ENCODE measurements at regions not wholly inside any gene's neighbourhood (a gene's known extent, or its start where the extent isn't known, plus 50 kb on each side); places are given as distances from the start of the nearest gene placed in this dataset.

GRCh38 chr12:93242154-93242972 is 135.4 kb upstream of the NUDT4 start:
- Histone ChIP-seq H3K36me3 (ENCODE audit: insufficient read depth, low read length, poor library complexity, severe bottlenecking) (no peaks in the 10 kb centered on the region), H3K4me3 (ENCODE audit: low read depth, low read length, poor library complexity, severe bottlenecking) (no peak overlapping the region), H3K27me3 (replicated peaks; ENCODE audit: insufficient read depth, low read depth, low read length, poor library complexity) (no peaks in the 10 kb centered on the region), H3K9me3 (ENCODE audit: low read depth, low read length, poor library complexity, severe bottlenecking) (no peaks in the 10 kb centered on the region), H3K4me1 (ENCODE audit: insufficient read depth, low read length, poor library complexity, severe bottlenecking) (peaks cover 14% of the 10 kb centered on the region), H3K27ac (ENCODE audit: low read depth, low read length, poor library complexity, severe bottlenecking) (no peak overlapping the region)
- intact Hi-C loops (cut with micrococcal nuclease; ENCODE audit: unreplicated experiment) = no loop called here
- ChIA-PET POLR2A (ENCODE audit: low non-redundant PET) (no interaction called here), CTCF (no interaction called here)
- no TSS peak for BruUV-seq (replicated peaks)
- no peak for TF ChIP-seq CTCF (conservative IDR thresholded peaks at IDR 0.05; ENCODE audit: low read depth, low read length)
- no peak for TF ChIP-seq EZH2 (IDR thresholded peaks at IDR 0.05; ENCODE audit: borderline replicate concordance, low read depth, low read length, poor library complexity, severe bottlenecking)
- DNase-seq (ENCODE audit: low spot score) = no peak

- TF ChIP-seq CTCF (conservative IDR thresholded peaks at IDR 0.05; ENCODE audit: low read depth, low read length) (no peak), EZH2 (IDR thresholded peaks at IDR 0.05; ENCODE audit: borderline replicate concordance, low read depth, low read length, poor library complexity, severe bottlenecking) (no peak)
- BruUV-seq (replicated peaks) = no TSS peak
- POLR2A ChIA-PET (ENCODE audit: low non-redundant PET) = no interaction called here
- Histone ChIP-seq H3K36me3 (ENCODE audit: insufficient read depth, low read length, poor library complexity, severe bottlenecking) (no peaks in the 10 kb centered on the region), H3K9me3 (ENCODE audit: low read depth, low read length, poor library complexity, severe bottlenecking) (no peaks in the 10 kb centered on the region), H3K4me3 (ENCODE audit: low read depth, low read length, poor library complexity, severe bottlenecking) (no peak overlapping the region), H3K27me3 (replicated peaks; ENCODE audit: insufficient read depth, low read depth, low read length, poor library complexity) (no peaks in the 10 kb centered on the region), H3K4me1 (ENCODE audit: insufficient read depth, low read length, poor library complexity, severe bottlenecking) (peaks cover 14% of the 10 kb centered on the region), H3K27ac (ENCODE audit: low read depth, low read length, poor library complexity, severe bottlenecking) (no peak overlapping the region)
- DNase-seq (ENCODE audit: low spot score) = no peak
- CTCF ChIA-PET = no interaction called here
- intact Hi-C loops (cut with micrococcal nuclease; ENCODE audit: unreplicated experiment) = no loop called here
Observed at GRCh38 chr12:93243382-93243688, 134.4 kb upstream of the NUDT4 start.

- Histone ChIP-seq H3K27ac (ENCODE audit: low read depth, low read length, poor library complexity, severe bottlenecking) (no peak overlapping the region), H3K4me1 (ENCODE audit: insufficient read depth, low read length, poor library complexity, severe bottlenecking) (peaks cover 14% of the 10 kb centered on the region), H3K9me3 (ENCODE audit: low read depth, low read length, poor library complexity, severe bottlenecking) (no peaks in the 10 kb centered on the region), H3K36me3 (ENCODE audit: insufficient read depth, low read length, poor library complexity, severe bottlenecking) (no peaks in the 10 kb centered on the region), H3K4me3 (ENCODE audit: low read depth, low read length, poor library complexity, severe bottlenecking) (no peak overlapping the region), H3K27me3 (replicated peaks; ENCODE audit: insufficient read depth, low read depth, low read length, poor library complexity) (no peaks in the 10 kb centered on the region)
- intact Hi-C loops (cut with micrococcal nuclease; ENCODE audit: unreplicated experiment) = no loop called here
- DNase-seq (ENCODE audit: low spot score) = peak; percentile 45
- no TSS peak for BruUV-seq (replicated peaks)
- POLR2A ChIA-PET (ENCODE audit: low non-redundant PET) = no interaction called here
- CTCF ChIA-PET = interaction anchor here (0.6 kb wide), 1 partner anchor 20 kb away, joined by 3 read pairs; no protein-coding TSS in a partner anchor
- TF ChIP-seq EZH2 (IDR thresholded peaks at IDR 0.05; ENCODE audit: borderline replicate concordance, low read depth, low read length, poor library complexity, severe bottlenecking) = no peak
- TF ChIP-seq CTCF (conservative IDR thresholded peaks at IDR 0.05; ENCODE audit: low read depth, low read length) = no peak
Observed at GRCh38 chr12:93243689-93244513, 133.8 kb upstream of the NUDT4 start.
